ENCODE measurements at regions not wholly inside any gene's neighbourhood (a gene's known extent, or its start where the extent isn't known, plus 50 kb on each side); places are given as distances from the start of the nearest gene placed in this dataset.
"Not testable (repeated sequence)": the region's sequence is repeated elsewhere in the genome, so short reads cannot be mapped to it uniquely, and the experiment has no call there.

GRCh38 chr3:24690777-24691176 lies 196.1 kb upstream of the THRB start:
- no peak for TF ChIP-seq CTCF (conservative IDR thresholded peaks at IDR 0.05; ENCODE audit: low read length)
- DNase-seq (ENCODE audit: low read depth), result no peak
- H3K4me3 ChIP-seq (ENCODE audit: low read length), result no peak overlapping the region

- not testable (repeated sequence) for DNase-seq (ENCODE audit: low read depth); H3K4me3 ChIP-seq (ENCODE audit: low read length)
Observed at GRCh38 chr3:24699078-24699477, 204.4 kb upstream of the THRB start.

- TF ChIP-seq CTCF (conservative IDR thresholded peaks at IDR 0.05; ENCODE audit: low read length), result no peak
- peak; percentile 44 for DNase-seq (ENCODE audit: low read depth)
- no peak overlapping the region for H3K4me3 ChIP-seq (ENCODE audit: low read length)
Observed at GRCh38 chr3:24704496-24704895, 209.8 kb upstream of the THRB start.

GRCh38 chr3:24707936-24708335 lies 213.3 kb upstream of the THRB start:
- no peak for DNase-seq (ENCODE audit: low read depth)
- no peak for TF ChIP-seq CTCF (conservative IDR thresholded peaks at IDR 0.05; ENCODE audit: low read length)
- H3K4me3 ChIP-seq (ENCODE audit: low read length), result no peak overlapping the region

GRCh38 chr3:24709956-24710355 lies 215.3 kb upstream of the THRB start:
- TF ChIP-seq CTCF (conservative IDR thresholded peaks at IDR 0.05; ENCODE audit: low read length), result no peak
- DNase-seq (ENCODE audit: low read depth), result no peak
- no peak overlapping the region for H3K4me3 ChIP-seq (ENCODE audit: low read length)

GRCh38 chr3:24713516-24713915 lies 218.9 kb upstream of the THRB start:
- no peak for DNase-seq (ENCODE audit: low read depth)
- TF ChIP-seq CTCF (conservative IDR thresholded peaks at IDR 0.05; ENCODE audit: low read length), result no peak
- no peak overlapping the region for H3K4me3 ChIP-seq (ENCODE audit: low read length)

- no peak for DNase-seq (ENCODE audit: low read depth)
- TF ChIP-seq CTCF (conservative IDR thresholded peaks at IDR 0.05; ENCODE audit: low read length), result no peak
- H3K4me3 ChIP-seq (ENCODE audit: low read length), result no peak overlapping the region
Observed at GRCh38 chr3:24714436-24714835, 219.8 kb upstream of the THRB start.

- no peak for DNase-seq (ENCODE audit: low read depth)
- no peak for TF ChIP-seq CTCF (conservative IDR thresholded peaks at IDR 0.05; ENCODE audit: low read length)
- no peak overlapping the region for H3K4me3 ChIP-seq (ENCODE audit: low read length)
Observed at GRCh38 chr3:24715171-24715792, 220.6 kb upstream of the THRB start.

All from AG10803 (cell line).